GM21381 (cell line): ENCODE measurements at regions not wholly inside any gene's neighbourhood (a gene's known extent, or its start where the extent isn't known, plus 50 kb on each side); places are given as distances from the start of the nearest gene placed in this dataset.
"Not testable (repeated sequence)": the region's sequence is repeated elsewhere in the genome, so short reads cannot be mapped to it uniquely, and the experiment has no call there.

Experiments
- ATAC-seq: cut with Tn5 transposase; IDR thresholded peaks from one replicate; pipeline ENCODE4 v1.9.1; 2021; ENCODE audit warnings: mild to moderate bottlenecking, moderate library complexity; ENCODE audit not compliant: unreplicated experiment

GRCh38 chr22:25448435-25449051 lies 115.9 kb upstream of the GRK3 start:
- peak; percentile 17 for ATAC-seq

GRCh38 chr22:25449781-25450317 lies 114.6 kb upstream of the GRK3 start:
- no peak for ATAC-seq

- no peak for ATAC-seq
Observed at GRCh38 chr22:25451480-25452114, 112.9 kb upstream of the GRK3 start.

GRCh38 chr22:25452116-25452700 lies 112.3 kb upstream of the GRK3 start:
- ATAC-seq: no peak

- no peak for ATAC-seq
Observed at GRCh38 chr22:25453058-25453457, 111.4 kb upstream of the GRK3 start.

- no peak for ATAC-seq
Observed at GRCh38 chr22:25453557-25453956, 110.9 kb upstream of the GRK3 start.

GRCh38 chr22:25456300-25457043 lies 108.0 kb upstream of the GRK3 start:
- not testable (repeated sequence) for ATAC-seq

- not testable (repeated sequence) for ATAC-seq
Observed at GRCh38 chr22:25458631-25459030, 105.8 kb upstream of the GRK3 start.

- ATAC-seq: not testable (repeated sequence)
Observed at GRCh38 chr22:25460682-25461081, 103.8 kb upstream of the GRK3 start.

- no peak for ATAC-seq
Observed at GRCh38 chr22:25461301-25461700, 103.2 kb upstream of the GRK3 start.

GRCh38 chr22:25462474-25463346 lies 101.8 kb upstream of the GRK3 start:
- ATAC-seq: not testable (repeated sequence)

GRCh38 chr22:25463347-25463628 lies 101.2 kb upstream of the GRK3 start:
- ATAC-seq: not testable (repeated sequence)

GRCh38 chr22:25464326-25464725 lies 100.1 kb upstream of the GRK3 start:
- not testable (repeated sequence) for ATAC-seq

GRCh38 chr22:25465949-25466348 lies 98.5 kb upstream of the GRK3 start:
- no peak for ATAC-seq

- ATAC-seq: no peak
Observed at GRCh38 chr22:25472382-25472781, 92.1 kb upstream of the GRK3 start.

- no peak for ATAC-seq
Observed at GRCh38 chr22:25475257-25476022, 89.0 kb upstream of the GRK3 start.

GRCh38 chr22:25477358-25477757 lies 87.1 kb upstream of the GRK3 start:
- ATAC-seq: no peak

- ATAC-seq: no peak
Observed at GRCh38 chr22:25478111-25478510, 86.4 kb upstream of the GRK3 start.

- ATAC-seq: no peak
Observed at GRCh38 chr22:25478528-25478927, 85.9 kb upstream of the GRK3 start.

- not testable (repeated sequence) for ATAC-seq
Observed at GRCh38 chr22:25480868-25481267, 83.6 kb upstream of the GRK3 start.
